Panc1 (cell line): ENCODE measurements at regions not wholly inside any gene's neighbourhood (a gene's known extent, or its start where the extent isn't known, plus 50 kb on each side); places are given as distances from the start of the nearest gene placed in this dataset.

Source experiments
- CTCF ChIP-seq: fragments of 450-650 bp; IDR thresholded peaks from 2 replicates; pipeline ENCODE4 v1.5.1; 2017; ENCODE audit warnings: mild to moderate bottlenecking
- POLR2AphosphoS5 ChIP-seq: IDR thresholded peaks from 2 replicates; pipeline ENCODE4 v1.6.1; 2012; ENCODE audit warnings: mild to moderate bottlenecking, low read depth, low read length, moderate library complexity
- REST ChIP-seq, 2 experiments: IDR thresholded peaks; 2 replicates each; pipeline ENCODE4 v1.6.1; 2011 to 2012; ENCODE audit warnings: low read depth in 2 of 2, control low read depth in 1 of 2, low read length in 1 of 2, mild to moderate bottlenecking in 1 of 2, moderate library complexity in 1 of 2; ENCODE audit not compliant: insufficient read depth in 1 of 2
- SIN3A ChIP-seq: IDR thresholded peaks from 2 replicates; pipeline ENCODE4 v1.6.1; 2012; ENCODE audit warnings: low read depth, mild to moderate bottlenecking, low read length, moderate library complexity, borderline replicate concordance; ENCODE audit not compliant: insufficient read depth
- TCF7L2 ChIP-seq: IDR thresholded peaks from 2 replicates; pipeline ENCODE4 v1.6.1; 2011; ENCODE audit warnings: mild to moderate bottlenecking, low read depth, low read length, inconsistent platforms

DNA sequence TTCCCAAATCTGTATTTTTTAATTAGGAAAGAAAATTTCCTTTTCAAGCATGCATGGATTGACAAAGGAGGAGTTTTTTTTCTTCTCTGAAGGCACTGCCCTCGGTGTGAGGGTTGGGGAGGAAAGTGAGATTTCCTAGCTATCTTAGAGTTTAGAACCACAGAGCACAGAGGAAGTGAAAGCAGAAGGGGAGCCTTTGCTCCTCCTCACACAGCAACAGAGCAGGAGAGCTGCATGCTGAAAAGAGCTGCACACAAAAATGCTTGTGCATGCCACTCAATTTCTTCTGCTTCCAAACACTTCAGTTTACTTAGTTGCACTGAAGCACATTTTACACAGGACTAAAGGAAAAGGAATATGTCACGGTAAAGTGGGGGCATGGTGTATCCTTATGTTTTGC is 308.1 kb downstream of the GPATCH2 start:
- no peak for TF ChIP-seq REST (IDR thresholded peaks at IDR 0.05; ENCODE audit: insufficient read depth in 1 of 2, low read depth in 2 of 2, low read length in 1 of 2)
- no peak for TF ChIP-seq CTCF
- no peak for TF ChIP-seq POLR2AphosphoS5
- TF ChIP-seq SIN3A = no peak
- no peak for TF ChIP-seq TCF7L2
